ENCODE measurements at regions not wholly inside any gene's neighbourhood (a gene's known extent, or its start where the extent isn't known, plus 50 kb on each side); places are given as distances from the start of the nearest gene placed in this dataset.

DNA sequence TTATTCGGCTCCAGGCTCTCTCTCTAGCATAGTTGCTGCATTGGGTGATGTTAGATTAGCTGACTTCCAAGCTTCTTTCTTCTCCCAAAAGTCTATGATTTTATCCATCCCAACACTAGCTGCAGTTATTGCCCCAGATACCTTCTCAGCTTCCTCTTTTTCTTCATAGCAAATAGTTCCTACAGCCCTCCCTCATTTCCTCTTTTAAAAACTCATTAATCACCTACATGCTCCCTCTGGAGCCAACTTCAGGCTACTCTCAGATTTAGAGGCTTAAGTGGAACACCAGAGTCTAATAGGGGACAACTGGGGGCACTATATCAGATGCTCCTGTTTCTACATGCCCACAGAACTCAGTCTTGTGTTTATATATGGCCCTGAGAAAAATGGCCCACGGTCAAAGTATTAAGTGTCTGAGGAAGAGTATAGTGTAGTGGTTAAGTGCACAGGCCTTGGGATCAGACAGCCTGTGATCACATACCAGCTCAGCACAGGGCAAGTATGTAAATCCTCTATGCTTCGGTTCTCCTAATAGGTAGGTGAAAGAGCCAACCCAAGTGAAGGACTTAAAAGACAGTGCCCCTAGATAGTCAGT is 241.9 kb upstream of the SLC14A2 start:
- Histone ChIP-seq H3K27ac (ENCODE audit: low read depth, low read length) (no peak overlapping the region), H3K27me3 (ENCODE audit: insufficient read depth, low read length, poor library complexity) (no peaks in the 10 kb centered on the region)
- WGBS (ENCODE audit: extremely low coverage, insufficient coverage, low lambda C conversion rate), result no CpG with 5 or more reads among the region's 3 CpGs

DNA sequence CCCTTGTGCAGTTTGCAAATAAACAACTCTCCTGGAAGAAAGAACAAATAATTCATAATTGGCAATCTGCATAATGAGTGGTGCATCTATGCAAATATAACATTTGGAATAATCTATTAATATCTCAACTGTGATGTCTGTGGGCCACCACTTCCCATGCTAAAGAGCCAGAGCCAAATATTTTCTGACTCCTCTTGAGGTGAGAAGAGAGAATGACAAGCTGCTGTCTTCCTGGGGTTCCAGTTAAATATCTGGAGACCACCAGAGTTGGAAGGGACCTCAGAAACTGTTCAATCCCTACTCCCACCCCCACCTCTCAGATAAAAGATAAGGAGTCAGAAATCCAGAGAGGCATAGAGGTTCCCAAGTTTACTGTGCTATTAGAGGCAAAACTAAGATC is 241.0 kb upstream of the SLC14A2 start:
- H2BK120ac ChIP-seq (ENCODE audit: low read depth, low read length), result no peak overlapping the region
- H3K27me3 ChIP-seq (ENCODE audit: insufficient read depth, low read length, poor library complexity), result no peaks in the 10 kb centered on the region
- no peak overlapping the region for H2BK5ac ChIP-seq (ENCODE audit: low read length)
- no peaks in the 10 kb centered on the region for H3K36me3 ChIP-seq (ENCODE audit: control insufficient read depth, insufficient read depth, low read length)
- no peak overlapping the region for H2BK15ac ChIP-seq (replicated peaks; ENCODE audit: low read depth)
- no peaks in the 10 kb centered on the region for H3K79me1 ChIP-seq (ENCODE audit: low read length)
- no peak overlapping the region for H3K4me3 ChIP-seq (ENCODE audit: low read length)
- H3K18ac ChIP-seq (ENCODE audit: low read length), result no peak overlapping the region
- H2AK5ac ChIP-seq (ENCODE audit: low read length), result no peak overlapping the region
- no peak overlapping the region for H3K27ac ChIP-seq (ENCODE audit: low read depth, low read length)
- no peak for DNase-seq
- no peaks in the 10 kb centered on the region for H3K4me1 ChIP-seq (ENCODE audit: control insufficient read depth, low read depth, low read length)
- H4K5ac ChIP-seq (ENCODE audit: low read length), result no peak overlapping the region
- H3K4ac ChIP-seq (ENCODE audit: low read depth, low read length), result no peak overlapping the region
- no peak overlapping the region for H4K8ac ChIP-seq (ENCODE audit: low read depth, low read length)
- no peak overlapping the region for H3K4me2 ChIP-seq (ENCODE audit: low read length)
- H3K9ac ChIP-seq (ENCODE audit: low read length), result no peak overlapping the region
- H3K56ac ChIP-seq (ENCODE audit: low read length), result no peak overlapping the region
- H3K23ac ChIP-seq (ENCODE audit: low read length), result no peak overlapping the region
- no peaks in the 10 kb centered on the region for H3K79me2 ChIP-seq (ENCODE audit: control insufficient read depth, insufficient read depth, low read length)

More for the DNA sequence above, 241.9 kb upstream of the SLC14A2 start:
- Histone ChIP-seq H3K4me3 (ENCODE audit: low read length) (no peak overlapping the region), H4K8ac (ENCODE audit: low read depth, low read length) (no peak overlapping the region), H2BK5ac (ENCODE audit: low read length) (no peak overlapping the region), H3K23ac (ENCODE audit: low read length) (no peak overlapping the region), H2BK120ac (ENCODE audit: low read depth, low read length) (no peak overlapping the region), H4K5ac (ENCODE audit: low read length) (no peak overlapping the region), H2BK15ac (replicated peaks; ENCODE audit: low read depth) (no peak overlapping the region), H3K4ac (ENCODE audit: low read depth, low read length) (no peak overlapping the region), H3K4me2 (ENCODE audit: low read length) (no peak overlapping the region), H3K36me3 (ENCODE audit: control insufficient read depth, insufficient read depth, low read length) (no peaks in the 10 kb centered on the region), H3K79me1 (ENCODE audit: low read length) (no peaks in the 10 kb centered on the region), H2AK5ac (ENCODE audit: low read length) (no peak overlapping the region), H3K9ac (ENCODE audit: low read length) (no peak overlapping the region), H3K18ac (ENCODE audit: low read length) (no peak overlapping the region), H3K79me2 (ENCODE audit: control insufficient read depth, insufficient read depth, low read length) (no peaks in the 10 kb centered on the region), H3K4me1 (ENCODE audit: control insufficient read depth, low read depth, low read length) (no peaks in the 10 kb centered on the region), H3K56ac (ENCODE audit: low read length) (no peak overlapping the region)
- DNase-seq, result no peak

DNA sequence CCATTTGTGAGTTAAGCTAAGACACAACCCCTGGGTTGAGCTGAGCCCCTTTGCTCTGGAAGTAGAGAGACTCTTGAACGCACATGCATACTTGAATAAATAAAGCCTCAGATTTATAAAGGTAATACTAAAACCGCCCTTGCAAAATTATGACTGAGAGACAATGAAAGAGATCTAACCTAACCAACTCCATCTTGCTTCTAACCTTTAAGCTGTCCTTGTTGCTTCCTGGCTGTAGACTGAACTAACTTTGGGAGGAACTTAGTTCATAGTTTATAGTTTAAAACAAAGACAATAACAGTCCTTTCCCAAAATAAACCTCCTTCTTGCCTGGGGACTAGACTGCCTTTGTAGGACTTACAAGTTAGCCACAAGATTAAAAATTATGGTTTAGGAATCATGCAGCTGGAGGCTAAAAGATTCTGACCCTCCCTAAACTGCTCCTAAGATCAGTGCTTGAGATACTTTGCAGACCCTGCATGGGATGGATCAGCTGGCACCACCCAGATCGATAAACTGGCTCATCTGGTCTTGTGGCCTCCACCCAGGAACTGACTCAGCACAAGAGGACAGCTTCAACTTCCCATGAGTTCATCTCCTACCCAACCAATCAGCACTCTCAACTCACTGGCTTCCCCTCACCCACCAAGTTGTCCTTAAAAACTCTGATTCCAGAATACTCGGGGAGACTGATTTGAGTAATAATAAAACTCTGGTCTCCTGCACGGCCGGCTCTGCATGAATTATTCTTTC is 240.2 kb upstream of the SLC14A2 start:
- no peak overlapping the region for H2BK5ac ChIP-seq (ENCODE audit: low read length)
- no peak overlapping the region for H3K4ac ChIP-seq (ENCODE audit: low read depth, low read length)
- H3K4me2 ChIP-seq (ENCODE audit: low read length), result no peak overlapping the region
- H2BK120ac ChIP-seq (ENCODE audit: low read depth, low read length), result no peak overlapping the region
- no peak overlapping the region for H4K5ac ChIP-seq (ENCODE audit: low read length)
- WGBS (ENCODE audit: extremely low coverage, insufficient coverage, low lambda C conversion rate), result no CpG with 5 or more reads among the region's 6 CpGs
- no peaks in the 10 kb centered on the region for H3K27me3 ChIP-seq (ENCODE audit: insufficient read depth, low read length, poor library complexity)
- no peaks in the 10 kb centered on the region for H3K36me3 ChIP-seq (ENCODE audit: control insufficient read depth, insufficient read depth, low read length)
- no peak overlapping the region for H3K56ac ChIP-seq (ENCODE audit: low read length)
- H2AK5ac ChIP-seq (ENCODE audit: low read length), result no peak overlapping the region
- H3K79me2 ChIP-seq (ENCODE audit: control insufficient read depth, insufficient read depth, low read length), result no peaks in the 10 kb centered on the region
- no peak overlapping the region for H3K23ac ChIP-seq (ENCODE audit: low read length)
- H3K79me1 ChIP-seq (ENCODE audit: low read length), result no peaks in the 10 kb centered on the region
- no peak overlapping the region for H3K9ac ChIP-seq (ENCODE audit: low read length)
- H3K27ac ChIP-seq (ENCODE audit: low read depth, low read length), result no peak overlapping the region
- H4K8ac ChIP-seq (ENCODE audit: low read depth, low read length), result no peak overlapping the region
- no peak overlapping the region for H3K4me3 ChIP-seq (ENCODE audit: low read length)
- no peak overlapping the region for H3K18ac ChIP-seq (ENCODE audit: low read length)
- H3K4me1 ChIP-seq (ENCODE audit: control insufficient read depth, low read depth, low read length), result no peaks in the 10 kb centered on the region
- DNase-seq, result no peak
- no peak overlapping the region for H2BK15ac ChIP-seq (replicated peaks; ENCODE audit: low read depth)

DNA sequence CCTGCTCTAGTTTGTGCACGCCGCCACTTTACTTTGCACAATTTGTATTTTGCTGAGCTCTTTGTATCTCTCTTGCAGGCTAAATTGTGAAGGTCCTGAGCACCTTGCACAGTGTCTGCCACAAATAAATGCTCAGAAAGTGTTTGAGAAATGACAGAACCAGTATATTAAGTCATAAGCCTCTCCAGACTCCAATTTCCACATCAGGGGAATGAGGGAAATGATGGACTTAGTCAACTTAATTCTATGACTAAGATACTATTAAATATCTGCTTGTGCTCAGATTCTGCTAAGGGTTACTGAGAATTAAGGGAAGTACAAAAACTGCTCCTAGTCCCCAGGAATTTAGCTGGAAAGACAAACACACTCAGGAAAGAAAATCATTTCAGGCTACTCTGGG is 239.1 kb upstream of the SLC14A2 start:
- H3K4me1 ChIP-seq (ENCODE audit: control insufficient read depth, low read depth, low read length), result no peaks in the 10 kb centered on the region
- WGBS (ENCODE audit: extremely low coverage, insufficient coverage, low lambda C conversion rate), result no CpG with 5 or more reads among the region's 2 CpGs
- no peak overlapping the region for H2BK120ac ChIP-seq (ENCODE audit: low read depth, low read length)

DNA sequence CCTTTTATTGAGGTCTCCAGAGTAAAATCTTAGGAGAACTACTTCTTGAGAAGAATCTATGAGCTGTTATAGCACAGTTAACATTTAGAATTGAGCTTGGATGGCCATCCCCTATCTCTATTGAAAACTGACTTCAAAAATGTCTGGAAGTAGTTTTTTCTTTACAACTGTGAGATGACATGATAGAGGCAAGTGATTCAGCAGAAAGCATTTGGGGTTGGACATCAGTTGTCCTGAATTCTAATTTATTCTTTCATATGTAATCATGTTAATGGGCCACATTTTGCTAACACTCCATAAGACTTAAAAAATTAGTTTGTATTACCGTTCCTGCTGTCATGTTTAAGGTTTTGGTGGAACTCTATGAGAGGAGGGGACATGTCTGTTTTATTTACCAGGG is 237.0 kb upstream of the SLC14A2 start:
- Histone ChIP-seq H3K27ac (ENCODE audit: low read depth, low read length) (no peak overlapping the region), H4K8ac (ENCODE audit: low read depth, low read length) (no peak overlapping the region), H2BK5ac (ENCODE audit: low read length) (no peak overlapping the region), H3K56ac (ENCODE audit: low read length) (no peak overlapping the region), H2BK120ac (ENCODE audit: low read depth, low read length) (no peak overlapping the region), H3K9ac (ENCODE audit: low read length) (no peak overlapping the region), H3K36me3 (ENCODE audit: control insufficient read depth, insufficient read depth, low read length) (no peaks in the 10 kb centered on the region), H2AK5ac (ENCODE audit: low read length) (no peak overlapping the region), H2BK15ac (replicated peaks; ENCODE audit: low read depth) (no peak overlapping the region), H3K27me3 (ENCODE audit: insufficient read depth, low read length, poor library complexity) (no peaks in the 10 kb centered on the region), H3K23ac (ENCODE audit: low read length) (no peak overlapping the region), H3K4me2 (ENCODE audit: low read length) (no peak overlapping the region), H3K79me1 (ENCODE audit: low read length) (no peaks in the 10 kb centered on the region), H3K79me2 (ENCODE audit: control insufficient read depth, insufficient read depth, low read length) (no peaks in the 10 kb centered on the region), H3K4ac (ENCODE audit: low read depth, low read length) (no peak overlapping the region), H4K5ac (ENCODE audit: low read length) (no peak overlapping the region), H3K4me1 (ENCODE audit: control insufficient read depth, low read depth, low read length) (no peaks in the 10 kb centered on the region), H3K4me3 (ENCODE audit: low read length) (no peak overlapping the region), H3K18ac (ENCODE audit: low read length) (no peak overlapping the region)
- DNase-seq, result no peak
- no CpG with 5 or more reads among the region's 1 CpG for WGBS (ENCODE audit: extremely low coverage, insufficient coverage, low lambda C conversion rate)

More for the DNA sequence above, 239.1 kb upstream of the SLC14A2 start:
- Histone ChIP-seq H3K27me3 (ENCODE audit: insufficient read depth, low read length, poor library complexity) (no peaks in the 10 kb centered on the region), H3K79me2 (ENCODE audit: control insufficient read depth, insufficient read depth, low read length) (no peaks in the 10 kb centered on the region), H3K23ac (ENCODE audit: low read length) (no peak overlapping the region), H3K9ac (ENCODE audit: low read length) (no peak overlapping the region), H3K4me3 (ENCODE audit: low read length) (no peak overlapping the region), H4K8ac (ENCODE audit: low read depth, low read length) (no peak overlapping the region), H2BK15ac (replicated peaks; ENCODE audit: low read depth) (no peak overlapping the region), H3K4me2 (ENCODE audit: low read length) (no peak overlapping the region), H4K5ac (ENCODE audit: low read length) (no peak overlapping the region), H3K4ac (ENCODE audit: low read depth, low read length) (no peak overlapping the region), H2BK5ac (ENCODE audit: low read length) (no peak overlapping the region), H2AK5ac (ENCODE audit: low read length) (no peak overlapping the region), H3K27ac (ENCODE audit: low read depth, low read length) (no peak overlapping the region), H3K56ac (ENCODE audit: low read length) (no peak overlapping the region), H3K36me3 (ENCODE audit: control insufficient read depth, insufficient read depth, low read length) (no peaks in the 10 kb centered on the region), H3K18ac (ENCODE audit: low read length) (no peak overlapping the region), H3K79me1 (ENCODE audit: low read length) (no peaks in the 10 kb centered on the region)
- DNase-seq, result no peak

DNA sequence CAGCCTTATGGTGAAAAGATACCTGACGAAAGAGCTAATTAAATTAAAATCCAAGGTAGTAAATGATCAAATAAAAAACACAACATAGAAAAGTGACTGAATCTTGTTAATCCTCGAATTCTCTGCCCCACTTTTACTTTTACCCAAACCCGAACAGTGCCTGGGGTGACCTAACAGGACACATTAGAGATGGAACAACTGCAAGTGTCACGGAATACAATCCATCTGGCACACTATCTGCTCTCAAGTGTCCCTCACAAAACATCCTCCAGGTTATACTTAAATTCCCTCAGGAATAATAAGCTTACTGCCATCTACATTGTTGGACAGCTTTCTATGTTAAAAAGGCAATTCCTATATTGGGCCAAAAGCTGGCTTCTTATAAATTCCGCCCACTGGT is 236.3 kb upstream of the SLC14A2 start:
- H3K56ac ChIP-seq (ENCODE audit: low read length), result no peak overlapping the region
- H3K23ac ChIP-seq (ENCODE audit: low read length), result no peak overlapping the region
- H3K4ac ChIP-seq (ENCODE audit: low read depth, low read length), result no peak overlapping the region
- H4K5ac ChIP-seq (ENCODE audit: low read length), result no peak overlapping the region
- no peaks in the 10 kb centered on the region for H3K79me2 ChIP-seq (ENCODE audit: control insufficient read depth, insufficient read depth, low read length)
- no peak overlapping the region for H2AK5ac ChIP-seq (ENCODE audit: low read length)
- no peaks in the 10 kb centered on the region for H3K79me1 ChIP-seq (ENCODE audit: low read length)
- no peaks in the 10 kb centered on the region for H3K36me3 ChIP-seq (ENCODE audit: control insufficient read depth, insufficient read depth, low read length)
- H2BK15ac ChIP-seq (replicated peaks; ENCODE audit: low read depth), result no peak overlapping the region
- H3K18ac ChIP-seq (ENCODE audit: low read length), result no peak overlapping the region
- H3K27me3 ChIP-seq (ENCODE audit: insufficient read depth, low read length, poor library complexity), result no peaks in the 10 kb centered on the region
- no peak overlapping the region for H2BK120ac ChIP-seq (ENCODE audit: low read depth, low read length)
- H3K27ac ChIP-seq (ENCODE audit: low read depth, low read length), result no peak overlapping the region
- H3K4me1 ChIP-seq (ENCODE audit: control insufficient read depth, low read depth, low read length), result no peaks in the 10 kb centered on the region
- H3K4me3 ChIP-seq (ENCODE audit: low read length), result no peak overlapping the region
- no CpG with 5 or more reads among the region's 5 CpGs for WGBS (ENCODE audit: extremely low coverage, insufficient coverage, low lambda C conversion rate)
- no peak overlapping the region for H2BK5ac ChIP-seq (ENCODE audit: low read length)
- no peak for DNase-seq
- no peak overlapping the region for H4K8ac ChIP-seq (ENCODE audit: low read depth, low read length)
- no peak overlapping the region for H3K4me2 ChIP-seq (ENCODE audit: low read length)
- no peak overlapping the region for H3K9ac ChIP-seq (ENCODE audit: low read length)
